SU-DHL-6 (cell line): ENCODE measurements at regions not wholly inside any gene's neighbourhood (a gene's known extent, or its start where the extent isn't known, plus 50 kb on each side); places are given as distances from the start of the nearest gene placed in this dataset.

Source experiments
- H2AFZ ChIP-seq: fragments of 200-600 bp; sonication (generic); 2 replicates; pipeline ENCODE4 v1.6.1; 2014; ENCODE audit warnings: low read depth, mild to moderate bottlenecking, moderate library complexity, mixed read lengths, antibody characterized with exemption, low read length; ENCODE audit not compliant: severe bottlenecking
- H3F3A ChIP-seq: fragments of 200-600 bp; shearing (Covaris generic); 2 replicates; pipeline ENCODE4 v1.6.0; 2016; ENCODE audit warnings: antibody characterized with exemption, mild to moderate bottlenecking; ENCODE audit not compliant: insufficient read depth
- H3K27ac ChIP-seq: fragments of 200-600 bp; sonication (generic); 2 replicates; pipeline ENCODE4 v1.5.1; 2016; ENCODE audit warnings: low read depth, mild to moderate bottlenecking, low read length, moderate library complexity, mixed read lengths
- H3K27me3 ChIP-seq: fragments of 200-600 bp; sonication (generic), shearing (Covaris generic); 2 replicates; pipeline ENCODE4 v1.6.0; 2014; ENCODE audit warnings: mild to moderate bottlenecking, low read length
- H3K36me3 ChIP-seq: fragments of 200-600 bp; sonication (generic); 2 replicates; pipeline ENCODE4 v1.6.1; 2014; ENCODE audit warnings: mild to moderate bottlenecking, low read length, mixed read lengths
- H3K4me2 ChIP-seq: fragments of 300-600, 200-600 bp; shearing (Covaris generic), sonication (generic); 2 replicates; pipeline ENCODE4 v1.6.0; 2014; ENCODE audit warnings: low read length, low read depth, mild to moderate bottlenecking; ENCODE audit not compliant: poor library complexity, severe bottlenecking
- H3K4me3 ChIP-seq: fragments of 200-600 bp; sonication (generic); 2 replicates; pipeline ENCODE4 v1.5.1; 2014; ENCODE audit warnings: antibody characterized with exemption, low read length, mild to moderate bottlenecking, mixed read lengths; ENCODE audit not compliant: insufficient read depth, poor library complexity, severe bottlenecking
- H3K79me2 ChIP-seq: fragments of 200-600 bp; sonication (generic); 2 replicates; pipeline ENCODE4 v1.6.1; 2014; ENCODE audit warnings: mild to moderate bottlenecking, low read length, moderate library complexity; ENCODE audit not compliant: insufficient read depth
- H3K9ac ChIP-seq: fragments of 200-600 bp; sonication (generic); 2 replicates; pipeline ENCODE4 v1.7.0; 2014; ENCODE audit warnings: mild to moderate bottlenecking, low read length
- H3K9me2 ChIP-seq: fragments of 200-600 bp; sonication (generic); replicated peaks from 2 replicates; pipeline ENCODE4 v1.6.1; 2014; ENCODE audit warnings: low read length; ENCODE audit not compliant: insufficient read depth
- H3K9me3 ChIP-seq: fragments of 200-600 bp; sonication (generic); 2 replicates; pipeline ENCODE4 v1.6.1; 2014; ENCODE audit warnings: low read length, mixed read lengths; ENCODE audit not compliant: insufficient read depth
- H4K20me1 ChIP-seq: fragments of 200-600 bp; sonication (generic); 2 replicates; pipeline ENCODE4 v1.6.1; 2014; ENCODE audit warnings: low read depth, mild to moderate bottlenecking, antibody characterized with exemption, low read length, moderate library complexity, mixed read lengths
- CTCF ChIP-seq: fragments of 200-600 bp; sonication (generic); IDR thresholded peaks from one replicate; pipeline ENCODE4 v1.5.1; 2017; ENCODE audit warnings: antibody characterized with exemption, mild to moderate bottlenecking, low read length, moderate library complexity; ENCODE audit not compliant: insufficient read depth, poor library complexity, severe bottlenecking
- EZH2phosphoT487 ChIP-seq: fragments of 200-600 bp; sonication (generic), shearing (Covaris generic); conservative IDR thresholded peaks from 2 replicates; pipeline ENCODE4 v1.6.1; 2018; ENCODE audit warnings: mild to moderate bottlenecking, antibody characterized with exemption, low read length, moderate library complexity, mixed read lengths

DNA sequence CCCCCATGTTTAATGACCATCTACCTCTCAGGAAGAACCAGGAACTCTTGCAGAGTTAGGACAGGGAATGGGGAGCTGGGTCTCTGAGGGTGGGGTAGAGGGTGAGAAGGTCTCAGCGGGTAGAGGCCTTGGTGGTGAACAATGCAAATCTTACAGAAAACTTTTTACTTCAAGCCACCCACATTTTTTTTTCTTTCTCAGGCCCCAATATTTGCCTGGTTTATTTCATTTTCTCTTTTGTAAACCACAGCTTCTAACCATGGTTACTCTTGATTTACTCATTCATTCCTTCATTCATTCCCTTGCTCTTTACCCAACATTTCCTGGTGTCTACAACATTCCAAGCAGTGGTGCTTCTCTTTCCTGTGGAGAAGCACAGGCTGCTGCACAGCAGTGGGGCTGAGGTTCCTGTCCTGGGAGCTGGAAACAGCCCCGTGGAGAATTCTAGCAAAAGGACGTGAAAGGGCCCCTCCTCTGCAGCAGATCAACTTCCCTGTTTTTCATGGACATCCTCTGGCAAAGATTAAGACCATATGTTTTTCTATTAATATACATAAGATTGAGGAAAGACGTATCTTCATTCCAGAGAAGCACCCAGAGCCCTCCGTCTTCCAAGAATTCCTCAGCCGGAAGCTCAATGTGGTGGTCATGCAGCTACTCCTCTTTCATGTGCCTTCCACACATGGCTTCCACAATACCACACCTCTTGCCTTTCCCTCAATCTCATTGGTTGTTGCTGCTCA, 224.4 kb upstream of the SESN3 start:
- H3K79me2 ChIP-seq, result no peaks in the 10 kb centered on the region
- no peaks in the 10 kb centered on the region for H4K20me1 ChIP-seq
- H3K9ac ChIP-seq, result no peak overlapping the region
- TF ChIP-seq CTCF (no peak), EZH2phosphoT487 (no peak)
- H3K27ac ChIP-seq, result no peak overlapping the region
- no peak overlapping the region for H3K4me3 ChIP-seq
- H3K36me3 ChIP-seq, result no peaks in the 10 kb centered on the region
- H3K9me2 ChIP-seq, result no peaks in the 10 kb centered on the region
- H3K4me2 ChIP-seq, result no peak overlapping the region
- no peaks in the 10 kb centered on the region for H3F3A ChIP-seq
- H3K9me3 ChIP-seq, result no peaks in the 10 kb centered on the region
- H3K27me3 ChIP-seq, result no peaks in the 10 kb centered on the region
- H2AFZ ChIP-seq, result no peak overlapping the region

GRCh38 chr11:95453616-95454171, 222.7 kb upstream of the SESN3 start:
- Histone ChIP-seq H3F3A (no peaks in the 10 kb centered on the region), H3K4me2 (no peak overlapping the region), H3K9ac (no peak overlapping the region), H3K27ac (no peak overlapping the region), H2AFZ (no peak overlapping the region), H4K20me1 (no peaks in the 10 kb centered on the region), H3K27me3 (no peaks in the 10 kb centered on the region), H3K9me3 (no peaks in the 10 kb centered on the region), H3K9me2 (no peaks in the 10 kb centered on the region), H3K36me3 (no peaks in the 10 kb centered on the region), H3K79me2 (no peaks in the 10 kb centered on the region), H3K4me3 (no peak overlapping the region)
- TF ChIP-seq EZH2phosphoT487 (no peak), CTCF (no peak)

GRCh38 chr11:95451682-95452081, 220.7 kb upstream of the SESN3 start:
- TF ChIP-seq CTCF (no peak), EZH2phosphoT487 (no peak)

More at GRCh38 chr11:95451682-95452081, 220.7 kb upstream of the SESN3 start:
- Histone ChIP-seq H2AFZ (no peak overlapping the region), H3K27me3 (no peaks in the 10 kb centered on the region), H3K4me3 (no peak overlapping the region), H3F3A (no peaks in the 10 kb centered on the region), H3K9me3 (no peaks in the 10 kb centered on the region), H3K36me3 (no peaks in the 10 kb centered on the region), H4K20me1 (no peaks in the 10 kb centered on the region), H3K27ac (no peak overlapping the region), H3K79me2 (no peaks in the 10 kb centered on the region), H3K9ac (no peak overlapping the region), H3K4me2 (no peak overlapping the region), H3K9me2 (no peaks in the 10 kb centered on the region)
